GM12873 (cell line): ENCODE measurements at regions not wholly inside any gene's neighbourhood (a gene's known extent, or its start where the extent isn't known, plus 50 kb on each side); places are given as distances from the start of the nearest gene placed in this dataset.

Experiments used
- TF ChIP-seq, protein P1 (sequence below): IDR thresholded peaks from 2 replicates; pipeline ENCODE4 v1.5.1; 2012; ENCODE audit warnings: low read depth, mild to moderate bottlenecking, moderate library complexity, low read length, control low read depth; ENCODE audit not compliant: insufficient read depth; ENCODE audit errors: missing control alignments

DNA sequence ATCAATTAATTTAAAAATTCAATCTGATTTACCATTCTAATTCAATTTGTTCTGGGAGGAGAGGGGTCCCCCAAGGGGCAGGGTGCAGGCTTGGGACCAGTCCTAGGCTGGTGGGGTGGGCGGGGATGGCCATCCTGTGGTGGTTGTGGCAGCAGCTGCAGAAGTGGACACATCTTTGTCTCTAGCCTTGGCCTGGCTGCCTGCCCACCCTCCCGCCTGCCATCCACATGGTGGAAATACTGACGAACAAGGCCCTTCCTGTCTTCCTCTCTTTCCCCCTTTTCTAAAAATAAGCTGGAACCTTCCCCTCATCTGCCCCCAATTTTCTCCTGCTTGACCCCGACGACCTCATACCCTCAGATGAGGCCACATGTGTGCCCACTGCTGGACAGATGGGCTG, 130.9 kb downstream of the FOXD2 start:
- TF ChIP-seq, protein P1, sequence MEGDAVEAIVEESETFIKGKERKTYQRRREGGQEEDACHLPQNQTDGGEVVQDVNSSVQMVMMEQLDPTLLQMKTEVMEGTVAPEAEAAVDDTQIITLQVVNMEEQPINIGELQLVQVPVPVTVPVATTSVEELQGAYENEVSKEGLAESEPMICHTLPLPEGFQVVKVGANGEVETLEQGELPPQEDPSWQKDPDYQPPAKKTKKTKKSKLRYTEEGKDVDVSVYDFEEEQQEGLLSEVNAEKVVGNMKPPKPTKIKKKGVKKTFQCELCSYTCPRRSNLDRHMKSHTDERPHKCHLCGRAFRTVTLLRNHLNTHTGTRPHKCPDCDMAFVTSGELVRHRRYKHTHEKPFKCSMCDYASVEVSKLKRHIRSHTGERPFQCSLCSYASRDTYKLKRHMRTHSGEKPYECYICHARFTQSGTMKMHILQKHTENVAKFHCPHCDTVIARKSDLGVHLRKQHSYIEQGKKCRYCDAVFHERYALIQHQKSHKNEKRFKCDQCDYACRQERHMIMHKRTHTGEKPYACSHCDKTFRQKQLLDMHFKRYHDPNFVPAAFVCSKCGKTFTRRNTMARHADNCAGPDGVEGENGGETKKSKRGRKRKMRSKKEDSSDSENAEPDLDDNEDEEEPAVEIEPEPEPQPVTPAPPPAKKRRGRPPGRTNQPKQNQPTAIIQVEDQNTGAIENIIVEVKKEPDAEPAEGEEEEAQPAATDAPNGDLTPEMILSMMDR = no peak

DNA sequence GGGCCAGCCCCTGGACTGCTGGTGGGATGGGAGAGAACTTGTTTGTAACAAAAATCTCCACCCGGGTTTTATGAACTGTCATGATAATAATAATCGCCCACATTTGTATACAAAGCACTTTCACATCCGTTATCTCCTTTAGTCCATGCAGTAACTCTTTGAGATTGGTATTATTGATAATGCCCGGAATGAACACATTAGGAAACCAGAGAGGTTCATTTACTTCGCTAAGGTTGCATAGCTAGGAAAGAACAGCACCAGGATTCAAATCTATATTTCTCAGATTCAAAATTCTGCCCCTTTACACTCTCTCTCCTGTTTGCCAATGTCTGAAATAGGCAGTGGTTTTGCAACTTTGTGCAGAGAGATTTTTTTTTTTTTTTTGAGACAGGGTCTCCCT, 131.4 kb downstream of the FOXD2 start:
- TF ChIP-seq, protein P1 = no peak

DNA sequence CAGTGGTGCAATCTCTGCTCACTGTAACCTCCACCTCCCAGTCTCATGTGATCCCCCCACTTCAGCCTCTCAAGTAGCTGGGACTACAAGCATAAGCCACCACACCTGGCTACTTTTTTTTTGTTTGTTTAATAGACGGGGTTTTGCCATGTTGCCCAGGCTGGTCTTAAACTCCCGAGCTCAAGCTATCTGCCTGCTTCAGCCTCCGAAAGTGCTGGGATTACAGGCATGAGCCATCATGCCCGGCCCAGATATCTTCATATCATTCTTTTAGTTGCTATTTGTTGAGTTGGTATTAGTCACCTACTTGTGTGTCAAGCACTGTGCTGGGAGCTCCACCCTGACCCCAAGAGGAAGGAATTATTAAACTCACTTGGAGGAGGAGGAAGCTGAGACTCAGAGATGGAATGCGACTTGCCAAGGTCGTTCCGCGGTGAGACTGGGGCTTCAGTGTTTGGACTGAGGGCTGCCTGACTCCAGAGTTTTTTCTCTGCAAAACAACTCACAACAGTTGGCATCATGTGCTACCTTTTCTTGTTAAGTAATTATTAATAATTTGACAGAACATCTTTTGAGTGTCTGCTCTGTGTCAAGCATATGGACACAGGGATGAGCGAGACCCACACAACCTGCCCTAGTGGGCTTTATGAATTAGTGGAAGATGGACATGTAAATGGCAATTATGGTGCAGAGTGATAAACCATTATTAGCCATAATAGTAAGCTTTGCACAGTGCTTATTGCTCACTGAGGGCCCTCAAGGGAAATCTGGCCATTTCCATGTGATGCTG, 132.0 kb downstream of the FOXD2 start:
- TF ChIP-seq, protein P1 = no peak

DNA sequence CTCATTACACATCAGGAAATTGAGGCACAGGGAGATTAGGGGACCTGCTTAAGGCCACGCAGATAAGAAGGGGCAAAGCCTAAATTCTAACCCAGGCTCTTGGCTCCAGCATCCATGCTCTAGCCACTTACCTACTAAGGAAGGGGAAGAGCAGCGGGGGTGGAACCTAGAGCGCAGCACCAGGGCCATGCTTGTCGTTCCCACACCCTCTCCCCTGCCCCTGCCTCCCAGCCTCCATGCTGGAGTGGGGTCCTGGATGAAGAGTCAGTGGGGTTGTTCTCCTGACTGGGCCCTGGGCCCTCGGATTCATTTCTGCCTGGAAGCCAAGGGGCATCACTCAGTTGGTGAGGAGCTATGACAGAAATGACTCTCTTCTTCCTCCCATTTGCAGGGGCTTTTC, 133.3 kb downstream of the FOXD2 start:
- TF ChIP-seq, protein P1 = no peak

DNA sequence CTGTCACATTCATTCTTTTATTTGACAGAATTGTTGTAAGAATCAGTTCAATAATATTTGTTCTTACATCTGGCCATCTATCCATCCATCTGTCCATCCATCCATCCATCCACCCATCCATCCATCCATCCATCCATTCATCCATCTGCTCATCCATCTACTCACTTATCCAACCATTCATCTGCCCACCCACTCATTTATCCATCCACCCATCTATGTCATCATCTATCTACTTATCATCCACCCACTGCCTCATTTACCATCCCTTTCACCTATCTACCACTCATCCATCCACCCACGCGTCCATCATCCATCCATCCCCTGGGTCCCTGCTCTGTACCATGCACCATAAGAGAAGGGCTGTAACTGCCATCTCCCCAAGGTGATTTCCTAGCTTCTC, 134.1 kb downstream of the FOXD2 start:
- TF ChIP-seq, protein P1 = no peak

DNA sequence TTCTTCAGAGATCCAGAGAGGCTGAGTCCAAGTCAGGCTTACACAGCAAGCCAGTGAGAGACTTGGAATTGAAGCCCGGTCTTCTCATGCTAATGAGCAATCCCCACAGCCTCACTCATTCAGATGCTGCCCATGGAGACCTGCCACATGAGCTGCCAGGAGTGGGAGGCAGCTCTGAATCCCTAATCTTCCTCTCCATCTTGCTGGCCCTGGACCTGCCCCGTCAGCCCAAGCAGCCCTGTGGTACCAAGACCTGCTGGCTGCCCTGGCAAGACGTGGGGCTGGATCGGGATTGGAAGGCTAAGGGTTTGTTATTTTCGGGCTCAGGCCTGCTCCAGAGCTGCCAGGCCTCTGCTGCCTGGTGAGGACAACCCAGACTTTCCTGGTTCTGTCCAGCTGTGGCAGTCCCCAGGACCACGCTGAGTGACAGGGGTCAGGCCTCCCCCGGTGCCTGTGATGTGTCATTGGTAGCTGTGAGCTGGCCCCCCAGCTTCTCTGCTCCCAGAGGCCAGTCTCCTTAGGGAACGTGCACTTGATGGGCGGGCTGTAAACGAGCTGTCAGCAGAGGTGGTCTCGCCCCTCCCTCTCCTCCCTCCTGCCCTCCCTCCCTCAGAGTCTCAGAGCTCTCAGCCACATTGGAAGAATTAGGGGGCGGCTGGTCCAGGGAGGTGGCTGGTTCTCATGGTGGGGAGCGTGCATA, 135.0 kb downstream of the FOXD2 start:
- TF ChIP-seq, protein P1 = no peak

DNA sequence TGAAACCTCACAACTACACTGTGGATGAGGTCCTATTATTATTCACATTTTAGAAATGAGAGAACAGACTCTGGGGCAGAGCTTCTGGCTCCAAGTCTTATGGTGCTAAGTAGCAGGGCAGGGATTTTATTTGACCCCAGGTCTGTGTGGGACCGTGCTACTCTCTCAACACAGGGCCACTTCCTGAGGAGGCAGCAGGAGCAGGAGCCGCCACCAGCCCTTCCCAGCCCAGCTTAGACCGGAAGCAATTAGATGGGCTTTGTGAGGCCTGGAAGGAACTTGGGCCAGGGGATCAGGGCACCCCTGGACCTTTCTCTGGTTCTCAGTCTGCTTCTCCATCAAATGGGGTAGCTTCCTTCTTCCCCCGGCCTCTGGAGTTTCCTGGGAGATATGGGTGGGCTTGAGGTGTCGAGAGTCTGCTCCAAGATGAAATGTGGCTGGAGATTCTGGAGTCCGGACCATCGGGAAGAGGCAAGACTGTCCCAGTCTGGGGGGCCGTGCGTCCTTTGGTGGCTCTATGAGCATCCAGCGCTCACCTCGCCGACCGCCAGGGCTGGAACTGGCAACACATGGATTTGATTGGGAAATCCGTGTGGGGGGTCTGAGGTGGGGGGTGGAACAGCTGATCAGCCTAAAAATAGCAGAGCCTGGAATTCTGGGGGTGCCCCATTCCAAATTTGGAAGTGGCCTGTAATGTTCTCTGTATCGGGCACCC, 136.8 kb downstream of the FOXD2 start:
- TF ChIP-seq, protein P1 = no peak
